ENCODE measurements at regions not wholly inside any gene's neighbourhood (a gene's known extent, or its start where the extent isn't known, plus 50 kb on each side); places are given as distances from the start of the nearest gene placed in this dataset.

GRCh38 chr5:114153833-114154232 lies 208.0 kb upstream of the KCNN2 start:
- no peaks in the 10 kb centered on the region for H3K27me3 Mint-ChIP-seq (ENCODE audit: low read depth in 2 of 2)
- intact Hi-C loops (cut with micrococcal nuclease), result no loop called here
- H3K27me3 ChIP-seq (ENCODE audit: control insufficient read depth, insufficient read depth, low read length), result no peaks in the 10 kb centered on the region
- H3K36me3 Mint-ChIP-seq, result peaks cover 7% of the 10 kb centered on the region
- no peaks in the 10 kb centered on the region for H3K4me1 Mint-ChIP-seq
- no peak overlapping the region for H3K27ac Mint-ChIP-seq
- DNase-seq (no peak), ATAC-seq (no peak)
- no peak for TF ChIP-seq CTCF (IDR thresholded peaks at IDR 0.05)
- no peak overlapping the region for H3K4me3 ChIP-seq (ENCODE audit: low read length)
- peaks cover 5% of the 10 kb centered on the region for H3K9me3 ChIP-seq (ENCODE audit: control insufficient read depth, insufficient read depth, low read length)
- H3K4me1 ChIP-seq (ENCODE audit: control insufficient read depth, insufficient read depth, low read length), result no peaks in the 10 kb centered on the region
- no peaks in the 10 kb centered on the region for H3K36me3 ChIP-seq (ENCODE audit: control insufficient read depth, insufficient read depth, low read length)
- WGBS (ENCODE audit: insufficient coverage), result 88% methylated on average over 1 of the region's 1 CpG
- no peak overlapping the region for H3K27ac ChIP-seq (ENCODE audit: low read length)
- no peak overlapping the region for H3K4me3 Mint-ChIP-seq
- peaks cover 23 to 26% of the 10 kb centered on the region in 2 donors for H3K9me3 Mint-ChIP-seq

DNA sequence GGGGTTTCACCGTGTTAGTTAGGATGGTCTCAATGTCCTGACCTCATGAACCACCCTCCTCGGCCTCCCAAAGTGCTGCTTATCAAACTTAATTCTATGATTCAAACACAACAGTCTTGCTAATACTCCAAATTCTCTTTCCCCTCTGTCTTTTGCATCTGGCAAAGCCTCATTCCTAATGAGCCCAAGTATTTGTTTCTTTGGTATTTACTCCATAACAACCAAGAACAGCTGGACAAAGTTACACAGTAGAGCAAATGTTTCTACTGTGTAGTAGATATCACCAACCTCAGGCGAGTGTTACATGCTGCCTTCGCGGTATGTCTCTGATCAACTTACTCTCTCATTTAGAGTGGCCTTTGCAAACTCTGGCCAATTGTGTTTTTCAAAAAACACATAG lies 195.8 kb upstream of the KCNN2 start:
- no peak overlapping the region for H3K4me3 Mint-ChIP-seq
- H3K36me3 Mint-ChIP-seq, result no peaks in the 10 kb centered on the region
- Histone ChIP-seq H3K36me3 (ENCODE audit: control insufficient read depth, insufficient read depth, low read length) (no peaks in the 10 kb centered on the region), H3K27me3 (ENCODE audit: control insufficient read depth, insufficient read depth, low read length) (no peaks in the 10 kb centered on the region), H3K4me1 (ENCODE audit: control insufficient read depth, insufficient read depth, low read length) (no peaks in the 10 kb centered on the region), H3K9me3 (ENCODE audit: control insufficient read depth, insufficient read depth, low read length) (no peaks in the 10 kb centered on the region), H3K4me3 (ENCODE audit: low read length) (no peak overlapping the region), H3K27ac (ENCODE audit: low read length) (no peak overlapping the region)
- no peak overlapping the region for H3K27ac Mint-ChIP-seq
- ATAC-seq (no peak), DNase-seq (no peak)
- intact Hi-C loops (cut with micrococcal nuclease), result no loop called here
- H3K27me3 Mint-ChIP-seq (ENCODE audit: low read depth in 2 of 2), result no peaks in the 10 kb centered on the region
- 84% methylated on average over 4 of the region's 5 CpGs for WGBS (ENCODE audit: insufficient coverage)
- H3K9me3 Mint-ChIP-seq, result peaks cover 10 to 31% of the 10 kb centered on the region in 2 donors
- no peaks in the 10 kb centered on the region for H3K4me1 Mint-ChIP-seq
- TF ChIP-seq CTCF (IDR thresholded peaks at IDR 0.05), result no peak

DNA sequence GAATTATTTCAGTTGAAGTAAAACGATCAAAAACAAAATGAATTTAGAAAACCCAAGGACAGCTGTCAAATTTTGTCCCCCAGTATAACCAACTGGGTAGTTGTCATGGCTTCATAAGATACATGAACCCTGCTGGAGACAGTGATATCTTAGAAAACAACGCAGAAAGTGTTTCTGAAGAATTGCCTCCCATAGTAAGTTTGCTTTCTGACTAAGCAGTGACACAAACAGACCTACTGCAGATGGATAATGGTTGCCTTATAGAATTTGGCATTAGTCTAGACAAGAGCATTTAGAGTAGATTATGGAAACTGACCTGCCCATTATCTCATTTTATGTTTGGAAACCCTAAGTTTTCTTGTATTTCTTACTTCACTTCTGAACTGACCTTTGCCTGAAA lies 187.7 kb upstream of the KCNN2 start:
- H3K4me1 Mint-ChIP-seq, result no peaks in the 10 kb centered on the region
- WGBS (ENCODE audit: insufficient coverage), result 88% methylated on average over 2 of the region's 2 CpGs

More for the DNA sequence above, 187.7 kb upstream of the KCNN2 start:
- peaks cover 9 to 14% of the 10 kb centered on the region in 2 donors for H3K9me3 Mint-ChIP-seq
- no peaks in the 10 kb centered on the region for H3K27me3 ChIP-seq (ENCODE audit: control insufficient read depth, insufficient read depth, low read length)
- intact Hi-C loops (cut with micrococcal nuclease), result no loop called here
- TF ChIP-seq CTCF (IDR thresholded peaks at IDR 0.05), result no peak
- no peaks in the 10 kb centered on the region for H3K36me3 ChIP-seq (ENCODE audit: control insufficient read depth, insufficient read depth, low read length)
- peaks cover 12% of the 10 kb centered on the region for H3K36me3 Mint-ChIP-seq
- no peaks in the 10 kb centered on the region for H3K9me3 ChIP-seq (ENCODE audit: control insufficient read depth, insufficient read depth, low read length)
- no peaks in the 10 kb centered on the region for H3K4me1 ChIP-seq (ENCODE audit: control insufficient read depth, insufficient read depth, low read length)
- ATAC-seq, result no peak
- no peaks in the 10 kb centered on the region for H3K27me3 Mint-ChIP-seq (ENCODE audit: low read depth in 2 of 2)
- no peak for DNase-seq
- H3K4me3 Mint-ChIP-seq, result no peak overlapping the region
- no peak overlapping the region for H3K4me3 ChIP-seq (ENCODE audit: low read length)
- H3K27ac ChIP-seq (ENCODE audit: low read length), result no peak overlapping the region
- no peak overlapping the region for H3K27ac Mint-ChIP-seq

Data from natural killer cell (primary cell).